ENCODE measurements at regions not wholly inside any gene's neighbourhood (a gene's known extent, or its start where the extent isn't known, plus 50 kb on each side); places are given as distances from the start of the nearest gene placed in this dataset.

- ChIA-PET CTCF (no interaction called here), POLR2A (no interaction called here)
- DNase-seq (ENCODE audit: low read depth, low spot score) = no peak
- no peak for TF ChIP-seq CTCF (IDR thresholded peaks at IDR 0.05; ENCODE audit: insufficient read depth, low read length, missing control alignments)
- H3K4me3 ChIP-seq (ENCODE audit: low read depth, low read length) = no peak overlapping the region
These were observed 392.2 kb upstream of the NFE2L3 start for GRCh38 chr7:25759748-25760147.

- ChIA-PET CTCF (interaction anchor here (1.5 kb wide), 1 partner anchor 11 kb away, joined by 3 read pairs; no protein-coding TSS in a partner anchor), POLR2A (no interaction called here)
- DNase-seq (ENCODE audit: low read depth, low spot score) = no peak
- TF ChIP-seq CTCF (IDR thresholded peaks at IDR 0.05; ENCODE audit: insufficient read depth, low read length, missing control alignments) = no peak
- no peak overlapping the region for H3K4me3 ChIP-seq (ENCODE audit: low read depth, low read length)
These were observed 389.2 kb upstream of the NFE2L3 start for GRCh38 chr7:25762511-25763462.

- TF ChIP-seq CTCF (IDR thresholded peaks at IDR 0.05; ENCODE audit: insufficient read depth, low read length, missing control alignments) = no peak
- ChIA-PET POLR2A (no interaction called here), CTCF (interaction anchor here (1.5 kb wide), 1 partner anchor 12 kb away, joined by 3 read pairs; no protein-coding TSS in a partner anchor)
- DNase-seq (ENCODE audit: low read depth, low spot score) = no peak
- no peak overlapping the region for H3K4me3 ChIP-seq (ENCODE audit: low read depth, low read length)
These were observed 388.5 kb upstream of the NFE2L3 start for GRCh38 chr7:25763463-25763860.

GRCh38 chr7:25765110-25765655 is 386.8 kb upstream of the NFE2L3 start:
- no peak overlapping the region for H3K4me3 ChIP-seq (ENCODE audit: low read depth, low read length)
- DNase-seq (ENCODE audit: low read depth, low spot score) = no peak
- TF ChIP-seq CTCF (IDR thresholded peaks at IDR 0.05; ENCODE audit: insufficient read depth, low read length, missing control alignments) = no peak
- CTCF ChIA-PET = interaction anchor here (0.6 kb wide), 1 partner anchor 11 kb away, joined by 3 read pairs; no protein-coding TSS in a partner anchor
- POLR2A ChIA-PET = no interaction called here

- ChIA-PET POLR2A (no interaction called here), CTCF (no interaction called here)
- DNase-seq (ENCODE audit: low read depth, low spot score) = no peak
- no peak overlapping the region for H3K4me3 ChIP-seq (ENCODE audit: low read depth, low read length)
- no peak for TF ChIP-seq CTCF (IDR thresholded peaks at IDR 0.05; ENCODE audit: insufficient read depth, low read length, missing control alignments)
These were observed 381.8 kb upstream of the NFE2L3 start for GRCh38 chr7:25770235-25770634.

- H3K4me3 ChIP-seq (ENCODE audit: low read depth, low read length) = no peak overlapping the region
- no peak for DNase-seq (ENCODE audit: low read depth, low spot score)
- TF ChIP-seq CTCF (IDR thresholded peaks at IDR 0.05; ENCODE audit: insufficient read depth, low read length, missing control alignments) = no peak
- ChIA-PET POLR2A (no interaction called here), CTCF (no interaction called here)
These were observed 381.3 kb upstream of the NFE2L3 start for GRCh38 chr7:25770670-25771069.

Measured in AG04449 (cell line).